Spinal cord (tissue), 9 donors: ENCODE measurements at regions not wholly inside any gene's neighbourhood (a gene's known extent, or its start where the extent isn't known, plus 50 kb on each side); places are given as distances from the start of the nearest gene placed in this dataset.
A peak's percentile ranks its signal among the peaks of the same experiment; 100 is the strongest.
"Not testable (repeated sequence)": the region's sequence is repeated elsewhere in the genome, so short reads cannot be mapped to it uniquely, and the experiment has no call there.

Experiments used
- DNase-seq, 6 donors: peaks; one replicate each; pipeline versions ENCODE4 v3.0.0 to v3.0.0-alpha.2; 2013 to 2015; ENCODE audit warnings: low spot score in 6 of 6, low read depth in 4 of 6
- H3K27ac ChIP-seq: one replicate; pipeline ENCODE4 v1.5.1; 2013; ENCODE audit warnings: low read depth, low read length, control low read depth
- H3K27me3 ChIP-seq: one replicate; pipeline ENCODE4 v1.6.1; 2013; ENCODE audit warnings: low read length; ENCODE audit not compliant: control insufficient read depth, insufficient read depth
- H3K36me3 ChIP-seq: one replicate; pipeline ENCODE4 v1.6.1; 2013; ENCODE audit warnings: low read length; ENCODE audit not compliant: control insufficient read depth, insufficient read depth
- H3K4me1 ChIP-seq: one replicate; pipeline ENCODE4 v1.6.1; 2013; ENCODE audit warnings: low read length; ENCODE audit not compliant: control insufficient read depth, insufficient read depth
- H3K4me3 ChIP-seq: one replicate; pipeline ENCODE4 v1.5.1; 2013; ENCODE audit warnings: low read depth, low read length, control low read depth
- H3K9me3 ChIP-seq: one replicate; pipeline ENCODE4 v1.6.1; 2013; ENCODE audit warnings: low read length; ENCODE audit not compliant: control insufficient read depth, insufficient read depth
- WGBS: methylation state at CpG from one replicate; pipeline ENCODE4 v1.1.5; 2013; ENCODE audit warnings: missing lambda C conversion rate; ENCODE audit not compliant: insufficient coverage; 5-methylcytosine and 5-hydroxymethylcytosine counted together
- donor health status: healthy.

DNA sequence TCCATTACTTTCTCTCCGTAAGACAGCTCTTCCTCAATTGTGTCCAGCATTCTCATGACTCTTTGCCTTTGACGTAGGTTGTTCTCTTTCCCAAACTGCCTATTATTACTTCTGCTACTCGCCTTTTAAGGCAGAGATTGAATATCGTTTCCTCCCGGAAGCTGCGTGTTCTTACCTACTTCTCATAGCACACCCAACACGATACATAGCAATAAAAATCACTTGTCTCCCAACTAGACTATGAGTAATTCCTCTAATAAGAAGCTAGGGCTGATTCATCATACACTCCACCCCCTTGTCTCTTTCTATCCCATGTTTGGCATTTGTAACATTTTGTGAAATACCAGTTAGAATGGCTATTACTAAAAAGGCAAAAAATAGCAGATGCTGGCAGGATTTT lies 55.8 kb upstream of the SGIP1 start:
- H3K36me3 ChIP-seq = no peaks in the 10 kb centered on the region
- 96% methylated on average over 7 of the region's 7 CpGs for WGBS
- no peak for DNase-seq
- no peak overlapping the region for H3K4me3 ChIP-seq
- no peak overlapping the region for H3K27ac ChIP-seq
- no peaks in the 10 kb centered on the region for H3K4me1 ChIP-seq
- no peaks in the 10 kb centered on the region for H3K27me3 ChIP-seq
- H3K9me3 ChIP-seq = no peaks in the 10 kb centered on the region

DNA sequence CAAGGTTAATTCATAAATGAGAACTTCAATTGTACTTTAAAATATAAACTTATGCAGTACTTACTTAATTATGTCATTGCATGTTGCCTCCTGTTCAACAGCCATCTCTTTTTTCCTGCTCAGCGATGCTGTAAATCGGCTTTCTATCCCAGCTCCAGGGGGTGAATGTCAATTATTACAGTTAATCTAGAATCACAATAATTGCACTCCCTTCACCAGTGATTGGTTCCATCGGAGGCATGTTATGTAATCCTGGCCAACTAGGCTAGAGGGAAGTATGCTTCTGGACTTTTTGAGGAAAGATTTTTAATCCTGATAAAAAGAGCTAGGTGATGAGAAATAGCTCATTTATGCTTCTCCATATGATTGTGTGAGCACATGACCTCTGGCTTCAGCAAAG lies 53.8 kb upstream of the SGIP1 start:
- no peaks in the 10 kb centered on the region for H3K9me3 ChIP-seq
- H3K4me3 ChIP-seq = no peak overlapping the region
- H3K27ac ChIP-seq = no peak overlapping the region
- H3K4me1 ChIP-seq = no peaks in the 10 kb centered on the region
- H3K36me3 ChIP-seq = no peaks in the 10 kb centered on the region
- WGBS = no CpG with 5 or more reads among the region's 3 CpGs
- DNase-seq = peak in 1 of 6 donors; percentile 57
- H3K27me3 ChIP-seq = no peaks in the 10 kb centered on the region

DNA sequence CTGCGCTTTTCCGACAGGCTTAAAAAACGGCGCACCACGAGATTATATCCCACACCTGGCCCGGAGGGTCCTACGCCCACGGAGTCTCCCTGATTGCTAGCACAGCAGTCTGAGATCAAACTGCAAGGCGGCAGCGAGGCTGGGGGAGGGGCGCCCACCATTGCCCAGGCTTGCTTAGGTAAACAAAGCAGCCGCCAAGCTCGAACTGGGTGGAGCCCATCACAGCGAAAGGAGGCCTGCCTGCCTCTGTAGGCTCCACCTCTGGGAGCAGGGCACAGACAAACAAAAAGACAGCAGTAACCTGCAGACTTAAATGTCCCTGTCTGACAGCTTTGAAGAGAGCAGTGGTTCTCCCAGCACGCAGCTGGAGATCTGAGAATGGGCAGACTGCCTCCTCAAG lies 52.7 kb upstream of the SGIP1 start:
- DNase-seq, H3K4me3 ChIP-seq, H3K9me3 ChIP-seq, H3K36me3 ChIP-seq, H3K4me1 ChIP-seq, H3K27ac ChIP-seq, H3K27me3 ChIP-seq: not testable (repeated sequence)
- 86% methylated on average over 3 of the region's 15 CpGs for WGBS
